H1 (cell line): ENCODE measurements at regions not wholly inside any gene's neighbourhood (a gene's known extent, or its start where the extent isn't known, plus 50 kb on each side); places are given as distances from the start of the nearest gene placed in this dataset.

Experiments
- EZH2 ChIP-seq: fragments of 200-600 bp; sonication (generic); IDR thresholded peaks from 2 replicates; pipeline ENCODE4 v1.7.1; 2012; ENCODE audit warnings: low read depth, mild to moderate bottlenecking, moderate library complexity, low read length, inconsistent platforms; ENCODE audit not compliant: severe bottlenecking
- MAX ChIP-seq: IDR thresholded peaks from 2 replicates; pipeline ENCODE4 v1.6.1; 2012; ENCODE audit warnings: inconsistent platforms
- NANOG ChIP-seq: IDR thresholded peaks from 2 replicates; pipeline ENCODE4 v1.6.1; 2011; ENCODE audit warnings: low read length, low read depth, mild to moderate bottlenecking, inconsistent platforms; ENCODE audit not compliant: insufficient read depth, poor library complexity, severe bottlenecking
- POLR2AphosphoS5 ChIP-seq: IDR thresholded peaks from 2 replicates; pipeline ENCODE4 v1.6.1; 2011; ENCODE audit warnings: low read depth, low read length
- TF ChIP-seq, protein P1 (sequence below), 3 experiments: IDR thresholded peaks; 1 replicate in 2 of 3; 2 replicates in 1 of 3; pipeline versions ENCODE4 v1.5.1 to v1.6.1; 2011; ENCODE audit warnings: low read length in 3 of 3, mild to moderate bottlenecking in 3 of 3, inconsistent platforms in 2 of 3, low read depth in 1 of 3, moderate library complexity in 1 of 3; ENCODE audit not compliant: insufficient read depth in 1 of 3; ENCODE audit errors: control extremely low read depth in 1 of 3

DNA sequence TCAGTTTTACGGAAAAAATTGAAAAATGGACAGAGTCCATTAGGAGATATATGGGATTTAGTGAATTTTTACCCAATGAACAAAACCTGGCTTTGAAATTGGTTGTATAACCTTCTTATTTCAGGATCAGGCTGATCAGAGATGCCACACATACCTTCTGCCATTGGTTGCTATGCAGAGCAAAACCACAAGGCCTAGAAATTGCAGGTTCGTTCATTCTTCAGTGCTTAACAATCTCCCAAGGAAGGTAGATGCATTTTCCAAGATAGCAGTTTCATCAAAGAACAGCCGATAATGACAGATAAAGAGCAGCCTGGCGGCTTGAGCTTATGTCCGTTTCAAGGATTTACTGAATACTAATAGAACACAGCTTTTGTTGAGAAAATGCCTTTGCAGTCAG, 868.8 kb downstream of the EPHA4 start:
- TF ChIP-seq, protein P1, sequence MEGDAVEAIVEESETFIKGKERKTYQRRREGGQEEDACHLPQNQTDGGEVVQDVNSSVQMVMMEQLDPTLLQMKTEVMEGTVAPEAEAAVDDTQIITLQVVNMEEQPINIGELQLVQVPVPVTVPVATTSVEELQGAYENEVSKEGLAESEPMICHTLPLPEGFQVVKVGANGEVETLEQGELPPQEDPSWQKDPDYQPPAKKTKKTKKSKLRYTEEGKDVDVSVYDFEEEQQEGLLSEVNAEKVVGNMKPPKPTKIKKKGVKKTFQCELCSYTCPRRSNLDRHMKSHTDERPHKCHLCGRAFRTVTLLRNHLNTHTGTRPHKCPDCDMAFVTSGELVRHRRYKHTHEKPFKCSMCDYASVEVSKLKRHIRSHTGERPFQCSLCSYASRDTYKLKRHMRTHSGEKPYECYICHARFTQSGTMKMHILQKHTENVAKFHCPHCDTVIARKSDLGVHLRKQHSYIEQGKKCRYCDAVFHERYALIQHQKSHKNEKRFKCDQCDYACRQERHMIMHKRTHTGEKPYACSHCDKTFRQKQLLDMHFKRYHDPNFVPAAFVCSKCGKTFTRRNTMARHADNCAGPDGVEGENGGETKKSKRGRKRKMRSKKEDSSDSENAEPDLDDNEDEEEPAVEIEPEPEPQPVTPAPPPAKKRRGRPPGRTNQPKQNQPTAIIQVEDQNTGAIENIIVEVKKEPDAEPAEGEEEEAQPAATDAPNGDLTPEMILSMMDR (IDR thresholded peaks at IDR 0.05; ENCODE audit: control extremely low read depth in 1 of 3, insufficient read depth in 1 of 3, low read depth in 1 of 3, low read length in 3 of 3), result no peak
- TF ChIP-seq POLR2AphosphoS5, result no peak
- no peak for TF ChIP-seq NANOG
- no peak for TF ChIP-seq EZH2
- TF ChIP-seq MAX, result no peak
